ENCODE measurements at regions not wholly inside any gene's neighbourhood (a gene's known extent, or its start where the extent isn't known, plus 50 kb on each side); places are given as distances from the start of the nearest gene placed in this dataset.

DNA sequence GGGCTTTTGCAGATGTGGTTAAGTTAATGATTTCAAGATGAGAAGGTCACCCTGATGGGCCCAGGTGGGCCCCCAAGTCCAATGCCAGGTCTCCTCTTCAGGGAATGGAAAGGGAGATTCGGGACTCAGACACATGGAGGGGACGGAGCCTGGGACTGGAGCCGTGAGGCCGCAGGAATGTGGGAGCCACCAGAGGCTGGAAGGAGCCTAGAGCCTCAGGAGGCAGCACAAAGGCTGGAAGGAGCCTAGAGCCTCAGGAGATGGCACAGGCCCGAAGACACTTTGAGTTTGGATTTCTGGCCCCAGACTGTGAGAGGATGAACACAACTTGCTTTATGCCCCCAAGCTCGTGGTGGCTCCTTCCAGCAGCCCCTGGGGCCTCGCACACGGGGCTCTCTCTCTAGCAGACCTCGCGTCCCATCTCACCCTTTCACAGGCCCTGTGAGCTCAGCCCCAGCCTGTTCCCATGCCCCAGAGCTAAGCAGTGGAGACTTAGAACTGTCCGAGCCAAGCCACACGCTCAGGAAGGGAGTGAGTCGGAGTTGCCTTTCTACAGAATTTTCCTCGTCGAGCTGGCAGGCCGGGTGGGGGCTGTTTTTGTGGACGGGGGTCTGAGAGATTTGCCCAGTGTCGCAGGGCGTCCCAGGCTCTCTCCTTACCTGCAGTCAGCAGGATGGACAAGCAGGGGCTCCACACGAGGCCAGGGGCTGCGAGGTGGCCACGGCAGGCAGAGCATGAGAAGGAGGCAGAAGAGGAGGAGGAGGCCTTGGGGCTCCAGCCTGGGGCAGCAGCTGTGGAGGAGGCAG is 937.6 kb downstream of the BRD1 start:
- TF ChIP-seq, protein P1, sequence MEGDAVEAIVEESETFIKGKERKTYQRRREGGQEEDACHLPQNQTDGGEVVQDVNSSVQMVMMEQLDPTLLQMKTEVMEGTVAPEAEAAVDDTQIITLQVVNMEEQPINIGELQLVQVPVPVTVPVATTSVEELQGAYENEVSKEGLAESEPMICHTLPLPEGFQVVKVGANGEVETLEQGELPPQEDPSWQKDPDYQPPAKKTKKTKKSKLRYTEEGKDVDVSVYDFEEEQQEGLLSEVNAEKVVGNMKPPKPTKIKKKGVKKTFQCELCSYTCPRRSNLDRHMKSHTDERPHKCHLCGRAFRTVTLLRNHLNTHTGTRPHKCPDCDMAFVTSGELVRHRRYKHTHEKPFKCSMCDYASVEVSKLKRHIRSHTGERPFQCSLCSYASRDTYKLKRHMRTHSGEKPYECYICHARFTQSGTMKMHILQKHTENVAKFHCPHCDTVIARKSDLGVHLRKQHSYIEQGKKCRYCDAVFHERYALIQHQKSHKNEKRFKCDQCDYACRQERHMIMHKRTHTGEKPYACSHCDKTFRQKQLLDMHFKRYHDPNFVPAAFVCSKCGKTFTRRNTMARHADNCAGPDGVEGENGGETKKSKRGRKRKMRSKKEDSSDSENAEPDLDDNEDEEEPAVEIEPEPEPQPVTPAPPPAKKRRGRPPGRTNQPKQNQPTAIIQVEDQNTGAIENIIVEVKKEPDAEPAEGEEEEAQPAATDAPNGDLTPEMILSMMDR (IDR thresholded peaks at IDR 0.05; ENCODE audit: insufficient read depth, low read depth, low read length, missing control alignments): no peak
- no peak overlapping the region for H3K4me3 ChIP-seq (ENCODE audit: low read length)
- DNase-seq (ENCODE audit: low read depth): no peak

DNA sequence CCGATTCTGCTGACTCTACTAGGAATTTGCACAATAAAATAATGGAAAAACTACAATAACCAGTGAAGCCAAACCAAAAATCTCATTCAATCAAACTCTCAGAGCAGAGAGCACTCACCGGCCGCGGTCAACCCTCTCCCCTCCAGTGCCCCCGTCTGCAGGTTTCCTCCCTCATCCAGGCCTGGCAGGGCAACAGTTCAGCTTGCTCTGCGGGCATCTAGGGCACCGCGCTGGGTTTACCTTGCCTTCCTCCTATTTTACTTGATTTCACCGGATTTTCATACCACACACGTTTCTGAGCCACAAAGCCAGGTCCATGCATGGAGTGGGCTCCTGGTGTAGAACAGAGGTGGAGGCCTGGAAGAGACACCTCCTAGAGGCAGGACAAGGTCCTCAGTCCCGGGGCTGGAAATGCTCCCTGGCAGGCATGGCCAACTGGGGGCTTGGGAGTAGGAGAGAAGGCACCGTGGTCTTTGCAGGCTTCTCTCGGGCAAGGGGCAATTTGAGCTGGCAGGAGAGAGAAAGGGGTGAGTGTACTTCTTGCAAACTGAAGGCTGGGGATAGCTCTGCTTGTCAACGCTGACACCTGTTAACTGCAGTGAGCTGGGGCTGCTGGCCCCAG is 938.4 kb downstream of the BRD1 start:
- no peak for DNase-seq (ENCODE audit: low read depth)
- TF ChIP-seq, protein P1 (IDR thresholded peaks at IDR 0.05; ENCODE audit: insufficient read depth, low read depth, low read length, missing control alignments): no peak

DNA sequence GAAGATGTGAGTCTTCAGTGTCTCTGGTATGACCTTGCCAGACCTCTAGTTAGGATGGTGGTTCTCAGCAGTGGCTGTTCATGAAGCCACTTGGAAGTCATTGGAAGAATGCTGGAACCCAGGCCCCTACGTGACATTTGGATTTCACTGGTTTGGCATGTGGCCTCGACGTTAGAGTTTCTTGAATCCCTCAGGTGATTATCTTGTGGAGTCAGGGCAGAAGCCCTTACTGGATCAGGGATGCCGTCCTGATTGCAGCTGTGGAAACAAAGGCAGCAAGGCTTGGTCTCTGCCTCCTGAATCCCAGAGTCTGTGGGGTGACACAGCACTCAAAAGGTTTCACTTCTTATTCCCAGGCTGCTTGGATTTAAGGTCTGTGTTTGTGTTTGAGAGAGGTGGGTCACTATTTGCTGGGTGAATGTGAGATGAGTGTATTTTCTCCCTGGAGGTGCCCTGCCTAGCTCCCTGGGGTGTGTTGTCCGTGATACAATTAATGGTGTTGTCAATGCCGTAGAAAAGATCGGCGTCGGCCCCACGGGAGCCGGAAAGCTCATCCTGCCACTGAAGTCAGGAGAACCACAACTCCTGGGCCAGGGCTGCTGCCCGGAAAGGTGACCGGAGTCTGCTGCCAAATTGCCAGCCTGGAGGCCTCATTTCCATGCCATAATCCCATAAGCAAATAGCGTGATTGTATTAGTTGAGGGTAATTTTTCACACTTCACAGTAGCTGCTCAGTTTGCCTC is 939.0 kb downstream of the BRD1 start:
- TF ChIP-seq, protein P1 (IDR thresholded peaks at IDR 0.05; ENCODE audit: insufficient read depth, low read depth, low read length, missing control alignments): no peak
- DNase-seq (ENCODE audit: low read depth): no peak
- H3K4me3 ChIP-seq (ENCODE audit: low read length): no peak overlapping the region

More for the DNA sequence above, 938.4 kb downstream of the BRD1 start:
- H3K4me3 ChIP-seq (ENCODE audit: low read length): no peak overlapping the region

DNA sequence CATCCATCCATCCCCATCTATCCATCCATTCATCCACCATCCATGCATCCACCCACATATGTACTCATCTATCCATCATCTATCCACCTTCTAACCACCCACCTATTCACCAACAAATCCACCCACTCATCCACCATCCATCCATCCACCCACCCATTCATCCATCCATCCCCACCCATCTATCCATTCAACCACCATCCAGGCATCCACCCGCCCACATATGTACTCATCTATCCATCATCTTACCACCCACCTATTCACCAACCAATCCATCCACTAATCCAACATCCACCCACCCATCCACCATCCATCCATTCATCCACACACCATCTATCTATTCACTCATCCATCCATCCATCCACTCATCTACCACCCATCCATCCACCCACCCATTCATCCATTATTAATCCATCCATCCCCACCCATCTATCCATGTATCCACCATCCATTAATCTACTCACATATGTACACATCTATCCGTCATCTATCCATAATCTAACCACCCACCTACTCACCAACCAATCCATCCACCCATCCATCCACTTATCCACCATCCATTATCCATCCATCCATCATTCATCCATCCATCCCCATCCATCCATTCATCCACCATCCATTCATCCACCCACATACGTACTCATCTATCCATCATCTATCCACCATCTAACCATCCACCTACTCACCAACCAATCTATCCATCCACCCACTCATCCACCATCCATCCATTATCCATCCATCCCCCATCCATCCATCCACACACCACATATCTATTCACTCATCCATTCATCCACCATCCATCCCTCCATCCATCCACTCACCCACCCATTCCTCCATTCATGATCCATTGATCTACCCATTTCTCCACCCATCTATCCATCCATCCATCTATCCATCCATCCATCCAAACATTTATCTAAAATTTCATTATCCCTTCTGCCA is 940.0 kb downstream of the BRD1 start:
- DNase-seq (ENCODE audit: low read depth): no peak
- no peak overlapping the region for H3K4me3 ChIP-seq (ENCODE audit: low read length)
- TF ChIP-seq, protein P1 (IDR thresholded peaks at IDR 0.05; ENCODE audit: insufficient read depth, low read depth, low read length, missing control alignments): no peak

DNA sequence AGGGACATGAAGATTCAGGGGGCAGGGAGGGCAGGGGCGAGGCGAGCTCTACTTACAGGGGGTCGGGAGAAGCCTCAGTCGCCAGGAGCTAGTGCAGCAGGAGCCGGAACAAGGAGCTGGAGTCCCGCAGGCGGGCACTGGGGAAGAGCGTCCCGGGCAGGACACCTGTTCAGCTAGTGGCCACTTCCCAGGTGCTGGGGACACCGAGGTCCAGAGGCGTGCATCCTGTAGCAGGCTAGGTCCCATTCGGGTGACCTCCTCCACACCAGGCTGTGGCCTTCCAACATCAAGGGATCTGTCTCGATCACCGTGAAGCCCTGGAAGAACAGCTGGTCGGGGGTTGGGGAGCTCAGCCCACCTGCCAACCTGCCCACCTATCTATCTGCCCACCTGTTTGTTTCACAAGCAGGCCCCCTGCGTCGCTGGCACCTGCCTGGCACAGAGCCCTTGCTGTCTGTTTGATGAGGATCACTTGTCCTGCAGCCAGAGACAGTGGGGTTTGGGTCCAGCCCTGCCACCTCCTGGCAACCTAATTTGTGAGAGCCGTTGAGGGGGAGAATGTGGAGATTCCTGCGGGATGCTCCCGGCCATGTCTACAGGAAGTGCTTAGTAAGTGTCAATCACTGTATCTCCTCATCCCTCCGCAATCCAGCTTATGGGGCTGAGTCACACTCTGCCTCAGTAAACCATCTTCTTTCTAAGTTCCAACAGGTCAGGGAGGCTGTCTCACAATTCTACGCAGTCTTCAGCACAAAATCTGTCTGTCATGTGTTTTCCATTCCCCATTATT is 940.9 kb downstream of the BRD1 start:
- H3K4me3 ChIP-seq (ENCODE audit: low read length): no peak overlapping the region
- TF ChIP-seq, protein P1 (IDR thresholded peaks at IDR 0.05; ENCODE audit: insufficient read depth, low read depth, low read length, missing control alignments): no peak
- no peak for DNase-seq (ENCODE audit: low read depth)

Measured in epithelial cell of esophagus (primary cell).